NCI-H2107 treated with DMSO at 0.1 percent for 48 hours (cell line): ENCODE measurements at regions not wholly inside any gene's neighbourhood (a gene's known extent, or its start where the extent isn't known, plus 50 kb on each side); places are given as distances from the start of the nearest gene placed in this dataset.
"Not testable (repeated sequence)": the region's sequence is repeated elsewhere in the genome, so short reads cannot be mapped to it uniquely, and the experiment has no call there.

ENCODE experiments used
- DNase-seq: peaks from one replicate; lab custom pipeline; 2025; ENCODE audit not compliant: unreplicated experiment; lab: John Stamatoyannopoulos, UW

GRCh38 chrX:40998123-40998522, 87.1 kb upstream of the USP9X start:
- no peak for DNase-seq

DNA sequence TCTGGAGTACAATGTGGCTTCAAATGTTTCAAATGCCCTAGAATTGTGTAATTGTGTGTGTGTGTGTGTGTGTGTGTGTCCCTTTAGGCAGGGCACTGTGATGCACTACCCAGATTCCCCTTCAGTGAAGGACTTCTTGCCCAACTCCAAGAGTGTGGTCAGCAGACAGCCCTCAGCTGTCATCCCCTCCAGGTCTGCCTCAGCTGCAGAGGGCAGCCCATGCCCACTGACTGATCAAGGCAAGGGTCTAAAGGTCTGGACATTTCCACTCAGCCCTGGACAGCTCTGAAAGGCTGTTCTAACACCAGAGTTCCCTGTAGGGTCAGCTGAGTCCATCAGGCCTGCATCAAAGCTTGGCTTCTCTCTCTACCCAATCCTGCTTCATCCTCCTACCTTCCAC, 83.9 kb upstream of the USP9X start:
- no peak for DNase-seq

GRCh38 chrX:41002026-41002425, 83.2 kb upstream of the USP9X start:
- DNase-seq, result no peak

GRCh38 chrX:41003506-41004270, 81.6 kb upstream of the USP9X start:
- DNase-seq, result no peak

GRCh38 chrX:41005445-41005992, 79.7 kb upstream of the USP9X start:
- DNase-seq, result no peak

DNA sequence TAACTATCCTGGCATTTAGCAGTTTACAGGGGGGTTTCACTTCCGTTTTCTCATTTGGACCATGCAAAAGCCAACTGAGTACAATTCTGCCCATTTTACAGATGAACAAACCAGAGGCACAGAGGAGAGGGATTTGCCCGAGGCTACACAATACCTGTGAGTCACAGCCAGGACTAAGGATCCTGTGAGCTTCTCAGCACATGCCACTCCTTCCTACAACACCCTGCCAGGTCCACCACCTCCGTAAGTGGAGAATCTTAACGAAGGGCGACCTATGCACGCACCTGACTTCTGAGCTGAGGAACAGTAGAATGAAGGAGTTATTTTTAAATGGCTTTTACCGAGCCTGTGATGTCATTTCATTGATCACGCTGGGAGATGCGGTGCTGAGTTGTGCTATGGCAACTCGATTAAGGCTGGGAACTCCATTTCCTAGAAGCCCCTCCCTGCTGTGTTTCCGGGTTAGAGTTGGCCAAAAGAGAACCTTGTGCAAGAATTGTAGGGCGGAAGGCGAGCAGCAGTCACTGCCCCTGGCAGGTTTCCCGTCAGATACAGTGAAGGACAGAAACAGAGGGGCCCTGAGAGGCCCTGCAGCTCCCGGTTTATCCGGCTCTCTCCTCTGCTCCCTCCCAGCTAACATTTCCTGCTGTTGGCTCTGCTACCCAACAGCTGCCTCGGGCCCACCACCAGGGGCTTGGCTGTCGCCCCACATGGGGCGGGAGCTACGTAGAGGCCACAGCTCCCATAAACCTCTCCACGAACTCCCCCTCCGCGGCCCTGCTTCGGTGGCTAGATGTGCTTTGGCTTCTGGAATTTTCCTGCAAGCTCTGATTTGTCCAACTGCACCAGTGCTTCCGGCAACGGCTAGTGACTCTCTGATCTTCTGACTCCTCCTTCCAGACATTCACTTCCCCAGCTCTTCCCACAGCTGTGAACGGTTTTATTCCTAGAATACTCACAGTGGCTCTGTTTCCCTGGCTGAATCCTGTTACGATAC, 75.1 kb upstream of the USP9X start:
- no peak for DNase-seq

DNA sequence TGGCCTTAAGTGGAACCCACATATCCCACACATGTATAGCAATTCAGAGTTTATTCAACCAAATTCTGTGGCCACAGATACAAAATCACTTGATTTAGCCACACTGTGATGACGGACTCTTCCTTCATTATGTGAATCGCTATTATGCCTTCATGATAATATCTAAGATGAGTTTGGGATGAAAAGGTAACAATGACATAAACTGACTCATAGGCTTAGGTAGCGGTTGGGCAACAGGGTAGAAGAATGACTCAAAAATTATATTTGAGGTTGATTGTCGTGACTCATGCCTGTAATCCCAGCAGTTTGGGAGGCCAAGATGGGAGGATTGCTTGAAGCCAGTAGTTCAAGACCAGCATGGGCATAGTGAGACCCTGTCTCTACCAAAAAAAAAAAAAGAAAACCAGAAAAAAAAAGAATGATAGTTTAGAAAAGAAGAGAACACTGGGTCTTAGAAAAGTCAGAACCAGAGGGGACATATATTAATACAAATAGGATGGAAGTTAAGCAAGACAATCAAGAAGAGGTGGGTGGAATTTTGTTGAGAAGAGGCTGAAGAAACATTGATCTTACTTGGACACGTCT, 70.4 kb upstream of the USP9X start:
- no peak for DNase-seq

GRCh38 chrX:41017785-41018184, 67.5 kb upstream of the USP9X start:
- not testable (repeated sequence) for DNase-seq

DNA sequence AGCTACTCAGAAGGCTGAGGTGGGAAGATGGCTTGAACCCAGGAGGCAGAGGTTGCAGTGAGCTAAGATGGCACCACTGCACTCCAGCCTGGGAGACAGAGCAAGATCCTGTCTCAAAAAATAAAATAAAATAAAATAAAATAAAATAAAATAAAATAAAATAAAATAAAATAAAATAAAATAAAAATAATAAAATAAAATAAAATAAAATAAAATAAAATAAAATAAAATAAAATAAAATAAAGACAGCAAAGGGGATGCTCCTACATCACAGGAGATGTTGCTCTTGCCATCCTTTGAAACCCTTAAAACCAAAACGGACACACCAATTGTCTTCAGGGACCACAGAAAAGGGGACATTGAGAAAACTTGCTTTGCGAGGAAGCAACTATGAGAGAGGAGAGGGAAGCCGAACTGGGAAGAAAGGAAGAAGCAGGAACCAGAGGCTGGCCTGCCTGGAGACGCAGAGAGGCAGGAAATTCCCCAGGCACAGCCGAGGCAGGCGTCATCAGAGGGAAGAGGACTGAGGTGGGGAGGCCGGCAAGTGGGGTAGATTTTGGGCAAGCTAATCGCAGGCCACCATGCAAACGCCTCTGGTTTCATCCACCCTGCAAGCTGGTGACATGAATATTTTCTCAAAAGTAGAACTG, 66.7 kb upstream of the USP9X start:
- DNase-seq, result not testable (repeated sequence)

GRCh38 chrX:41019041-41019392, 66.2 kb upstream of the USP9X start:
- DNase-seq, result no peak

DNA sequence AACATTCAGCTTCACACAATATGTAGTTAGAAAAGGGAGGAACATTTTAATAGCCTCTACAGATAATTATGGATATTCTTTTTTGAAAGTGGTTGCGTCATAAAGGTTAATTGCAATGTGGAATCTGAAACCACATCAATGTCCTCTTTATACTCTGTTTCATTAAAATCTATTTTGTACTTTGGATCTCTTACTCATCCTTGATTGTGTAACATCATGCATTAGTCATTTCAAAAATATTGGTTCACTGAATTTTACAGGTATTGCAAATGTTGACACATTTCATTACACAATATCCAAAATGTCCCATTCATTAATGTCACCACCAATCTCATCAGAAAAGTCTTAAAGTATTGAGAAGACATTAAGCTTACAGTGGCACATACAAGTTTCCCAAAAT, 62.7 kb upstream of the USP9X start:
- DNase-seq, result no peak

- no peak for DNase-seq
Measured at GRCh38 chrX:41023098-41023497, 62.1 kb upstream of the USP9X start.

DNA sequence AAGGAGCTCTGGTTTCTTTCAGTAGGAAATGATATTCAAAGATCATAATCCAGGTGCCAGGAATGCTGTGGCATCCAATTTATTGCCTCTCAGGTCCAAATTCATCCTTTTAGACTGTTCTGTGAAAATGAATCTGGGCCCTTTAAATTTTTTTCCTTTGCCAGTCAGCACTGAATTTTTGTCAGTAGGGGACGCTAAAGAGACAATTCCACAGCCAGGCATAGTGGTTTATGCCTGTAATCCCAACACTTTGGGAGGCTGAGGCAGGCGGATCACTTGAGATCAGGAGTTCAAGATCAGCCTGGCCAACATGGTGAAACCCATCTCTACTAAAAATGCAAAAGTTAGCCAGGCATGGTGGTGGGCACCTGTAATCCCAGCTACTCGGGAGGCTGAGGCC, 60.9 kb upstream of the USP9X start:
- not testable (repeated sequence) for DNase-seq

DNA sequence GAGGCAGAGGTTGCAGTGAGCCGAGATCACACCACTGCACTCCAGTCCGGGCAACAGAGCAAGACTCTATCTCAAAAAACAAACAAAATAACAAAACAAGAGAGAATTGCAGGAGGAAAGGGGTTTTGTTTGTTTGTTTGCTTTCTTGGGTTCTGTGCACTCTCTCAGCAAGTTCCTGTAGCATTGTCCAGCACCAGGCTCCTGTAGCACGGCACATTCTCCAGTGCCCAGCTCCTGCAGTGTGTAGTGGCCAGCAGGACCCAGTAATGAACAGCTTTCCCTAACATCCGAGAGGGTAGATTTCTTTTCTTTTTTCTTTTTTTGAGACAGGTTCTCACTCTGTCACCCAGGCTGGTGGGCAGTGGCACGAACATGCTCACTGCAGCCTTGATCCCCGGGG, 60.5 kb upstream of the USP9X start:
- DNase-seq, result no peak

DNA sequence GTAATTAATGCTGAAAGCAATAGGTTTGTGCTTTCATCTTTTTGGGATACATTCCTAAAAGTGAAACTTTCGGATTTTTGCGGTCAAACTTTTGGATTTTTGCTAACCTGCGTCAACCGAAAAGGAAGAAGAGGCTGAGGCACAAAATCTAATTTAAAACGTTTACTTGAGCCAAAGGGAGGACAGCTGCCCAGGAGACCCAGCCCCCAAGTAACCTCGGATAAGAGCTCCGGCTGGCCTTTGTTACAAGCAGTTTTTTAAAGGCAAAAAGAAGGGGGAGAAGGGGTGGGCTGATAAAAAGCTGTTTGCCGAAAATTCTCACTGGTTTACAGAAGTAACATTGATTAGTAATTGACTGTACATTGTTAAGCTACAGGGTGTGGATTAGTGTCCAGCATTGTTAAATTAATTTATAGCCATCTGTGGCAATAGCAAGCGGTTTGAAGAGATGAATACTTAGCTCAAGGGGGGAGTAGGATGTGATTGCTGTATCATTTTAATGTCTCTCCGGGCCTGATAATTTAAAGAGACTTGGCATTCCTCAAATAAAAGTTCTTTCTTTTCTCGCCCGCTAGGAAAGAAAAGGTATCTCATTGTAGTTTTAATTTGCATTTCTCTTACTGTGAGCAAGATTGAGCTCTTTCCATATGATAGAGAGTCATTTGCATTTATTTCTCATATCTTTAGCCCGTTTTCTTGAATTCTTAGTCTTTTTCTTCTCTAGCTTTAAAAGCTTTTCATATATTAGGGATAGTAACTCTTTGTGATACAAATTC, 59.1 kb upstream of the USP9X start:
- no peak for DNase-seq

- DNase-seq, result no peak
Measured at GRCh38 chrX:41026702-41027078, 58.6 kb upstream of the USP9X start.

DNA sequence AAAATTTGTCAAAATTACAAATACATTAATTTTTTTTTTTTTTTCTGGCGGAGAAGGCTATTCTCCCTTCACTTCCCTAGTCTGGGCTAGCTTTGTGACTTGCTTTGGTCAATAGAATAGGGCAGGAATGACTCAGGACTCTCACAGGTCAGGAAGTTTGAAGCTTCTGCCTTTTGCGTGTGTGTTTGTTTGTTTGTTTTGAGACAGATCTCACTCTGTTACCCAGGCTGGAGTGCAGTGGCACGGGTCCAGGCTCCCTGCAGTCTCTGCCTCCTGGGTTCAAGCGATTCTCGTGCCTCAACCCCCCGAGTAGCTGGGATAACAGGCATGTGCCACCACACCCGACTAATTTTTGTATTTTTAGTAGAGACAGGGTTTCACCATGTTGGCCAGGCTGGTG, 55.9 kb upstream of the USP9X start:
- no peak for DNase-seq

DNA sequence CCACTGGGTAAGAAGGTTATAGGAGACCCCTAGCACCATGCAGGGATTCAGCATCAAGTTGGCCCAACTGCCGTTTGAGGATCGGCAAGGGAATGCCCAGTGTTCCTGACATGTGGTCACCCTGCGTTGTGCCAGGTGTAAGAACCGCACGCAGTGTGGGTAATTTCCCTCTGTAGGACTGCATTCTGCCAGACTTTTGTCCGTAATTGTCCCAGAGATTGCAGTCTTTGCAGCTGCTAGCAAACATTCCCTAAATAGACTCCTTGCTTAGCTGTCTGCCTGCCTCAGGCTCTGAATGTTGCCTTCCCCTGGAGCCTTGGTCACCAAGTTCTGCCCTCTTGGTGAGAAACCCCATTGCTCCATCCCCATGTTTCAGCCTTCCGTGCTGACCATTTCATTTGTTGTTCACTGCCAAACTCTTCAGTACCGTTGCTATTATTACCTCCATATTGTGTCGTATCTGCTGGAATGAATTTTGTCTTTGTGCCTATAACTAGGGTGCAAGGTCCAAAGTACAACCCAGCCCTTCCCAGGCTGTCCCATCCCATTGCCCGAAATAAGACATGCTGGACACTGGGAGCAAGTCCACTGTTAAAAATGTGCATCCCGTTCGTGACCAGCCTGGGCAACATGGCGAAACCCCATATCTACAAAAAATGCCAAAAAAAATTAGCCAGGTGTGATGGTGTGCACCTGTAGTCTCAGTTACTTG, 53.8 kb upstream of the USP9X start:
- no peak for DNase-seq

DNA sequence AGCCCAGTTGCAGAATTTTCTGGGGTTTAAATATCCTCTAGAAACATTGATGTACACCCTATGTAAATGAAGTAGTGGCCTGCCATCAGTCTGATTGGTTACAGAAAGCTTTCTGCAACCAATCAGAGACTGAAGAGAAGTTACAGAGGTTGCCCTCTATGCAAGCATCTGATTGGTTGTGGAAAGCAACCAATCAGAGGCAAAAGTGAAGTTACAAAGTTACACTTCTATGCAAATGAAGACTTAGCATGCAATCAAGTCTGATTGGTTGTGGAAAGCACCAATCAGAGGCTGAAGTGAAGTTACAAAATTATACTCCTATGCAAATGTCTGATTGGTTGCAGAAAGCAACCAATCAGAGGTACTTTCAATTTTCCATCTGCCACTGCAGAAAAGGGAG, 51.9 kb upstream of the USP9X start:
- DNase-seq, result no peak

GRCh38 chrX:41034902-41035301, 50.3 kb upstream of the USP9X start:
- DNase-seq, result not testable (repeated sequence)
